DMS53 (cell line): ENCODE measurements at regions not wholly inside any gene's neighbourhood (a gene's known extent, or its start where the extent isn't known, plus 50 kb on each side); places are given as distances from the start of the nearest gene placed in this dataset.

Experiments
- DNase-seq: peaks from one replicate; lab custom pipeline; 2025; lab: John Stamatoyannopoulos, UW

DNA sequence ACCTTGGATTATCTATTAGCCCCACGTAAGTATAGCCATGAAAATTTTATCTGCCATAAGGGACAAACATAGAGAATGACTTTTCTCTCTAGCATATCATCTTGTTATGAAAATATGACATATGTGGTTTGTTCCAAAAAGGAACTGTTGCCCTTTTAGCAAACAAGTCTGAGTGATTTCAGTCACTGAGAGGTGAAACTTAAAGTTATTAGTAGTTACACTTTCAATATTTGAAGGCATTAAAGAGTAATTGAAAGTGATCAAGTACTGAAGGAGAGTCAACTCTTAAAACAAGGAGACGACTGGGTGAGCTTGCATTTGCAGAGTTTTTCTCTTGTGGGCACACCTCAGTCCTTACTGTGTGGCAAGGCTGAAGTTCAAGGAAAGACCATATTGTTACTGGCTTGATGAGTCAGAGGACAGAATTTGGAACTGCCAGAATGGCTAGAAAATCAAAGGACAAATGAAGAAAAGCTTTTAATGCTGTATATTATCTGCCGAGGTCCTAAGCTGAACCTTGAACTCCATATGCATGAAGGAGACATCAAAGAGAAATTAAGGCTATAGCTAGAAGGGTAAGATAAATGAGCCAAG, 205.1 kb upstream of the EMCN start:
- DNase-seq, result no peak

GRCh38 chr4:100722133-100722532, 204.3 kb upstream of the EMCN start:
- no peak for DNase-seq

- no peak for DNase-seq
Measured at GRCh38 chr4:100721490-100721889, 203.7 kb upstream of the EMCN start.

- no peak for DNase-seq
Measured at GRCh38 chr4:100721077-100721476, 203.3 kb upstream of the EMCN start.

DNA sequence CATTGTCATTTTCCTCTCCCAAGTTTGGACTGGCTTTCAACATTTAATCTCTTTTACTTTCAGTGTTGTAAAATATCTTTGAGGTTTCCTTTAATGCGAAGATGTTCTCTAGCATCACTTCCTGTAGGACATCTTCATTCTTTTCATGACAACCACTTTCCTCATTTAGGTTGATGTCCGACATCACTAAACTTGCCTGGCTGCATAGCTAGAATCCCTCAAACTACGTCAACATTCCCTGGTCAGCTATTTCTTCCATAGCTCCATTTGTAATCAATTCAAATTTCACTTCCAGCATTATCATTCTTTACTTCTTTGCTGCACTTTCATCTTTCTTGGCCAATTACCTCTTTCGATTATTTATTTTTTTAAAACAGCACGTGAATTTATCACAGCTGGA, 198.6 kb upstream of the EMCN start:
- no peak for DNase-seq

GRCh38 chr4:100708776-100709175, 191.0 kb upstream of the EMCN start:
- DNase-seq, result no peak

DNA sequence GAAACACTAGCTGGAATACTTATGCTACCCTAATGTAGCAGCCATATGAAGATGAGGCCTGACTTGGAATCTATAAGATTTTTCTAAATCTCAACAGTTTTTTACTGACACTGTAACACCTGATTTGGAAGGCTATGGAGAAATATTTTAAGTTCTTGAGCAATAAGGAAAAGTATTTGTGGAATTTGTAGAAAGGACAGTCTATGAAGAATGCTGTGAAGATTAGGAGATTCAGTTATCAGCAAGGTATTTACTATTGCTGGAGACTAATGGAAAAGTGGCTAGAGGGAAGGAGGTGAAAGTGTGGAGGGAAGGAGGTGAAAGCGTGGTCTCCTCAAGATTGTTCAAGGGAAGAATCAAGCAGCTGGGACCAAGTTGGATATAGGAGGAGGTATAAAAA, 190.0 kb upstream of the EMCN start:
- DNase-seq, result no peak

DNA sequence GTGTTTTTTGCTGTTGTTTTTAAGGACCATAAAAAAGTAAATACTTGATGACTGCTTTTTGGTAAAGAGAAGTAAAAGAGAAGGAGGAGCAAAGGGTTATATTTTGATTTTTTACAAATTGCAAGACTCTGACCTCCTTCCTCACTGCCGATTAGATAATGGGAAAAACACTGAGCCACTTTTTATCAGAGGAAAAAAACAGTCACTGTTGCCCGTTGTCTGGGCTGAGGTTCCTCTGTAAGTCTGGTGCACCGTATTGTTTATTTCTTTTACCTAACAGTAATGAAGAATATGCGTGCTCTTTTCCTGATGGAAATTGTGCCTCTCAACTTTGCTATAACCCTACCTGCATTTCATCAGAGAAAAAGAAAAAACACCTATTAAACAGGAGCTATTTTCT, 178.7 kb upstream of the EMCN start:
- DNase-seq, result no peak

DNA sequence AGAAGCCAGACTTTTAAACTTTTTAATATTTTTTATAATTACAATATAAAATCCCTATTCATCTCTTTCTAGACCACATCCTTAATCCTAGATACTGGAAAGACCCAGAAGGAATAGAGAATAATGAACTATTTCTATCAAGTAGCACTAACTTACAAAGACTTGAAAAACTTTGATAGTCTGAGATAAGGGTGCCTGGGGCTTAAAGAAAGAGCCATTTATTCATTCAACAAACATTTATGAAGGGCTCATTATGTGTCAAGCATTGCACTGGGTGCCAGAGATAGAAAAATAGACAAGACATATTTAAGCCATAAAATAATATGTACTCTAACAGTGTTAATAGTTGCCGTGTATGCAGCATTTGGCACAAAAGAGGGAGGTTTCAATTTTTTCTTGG, 178.0 kb upstream of the EMCN start:
- no peak for DNase-seq

- no peak for DNase-seq
Measured at GRCh38 chr4:100695039-100695654, 177.3 kb upstream of the EMCN start.

DNA sequence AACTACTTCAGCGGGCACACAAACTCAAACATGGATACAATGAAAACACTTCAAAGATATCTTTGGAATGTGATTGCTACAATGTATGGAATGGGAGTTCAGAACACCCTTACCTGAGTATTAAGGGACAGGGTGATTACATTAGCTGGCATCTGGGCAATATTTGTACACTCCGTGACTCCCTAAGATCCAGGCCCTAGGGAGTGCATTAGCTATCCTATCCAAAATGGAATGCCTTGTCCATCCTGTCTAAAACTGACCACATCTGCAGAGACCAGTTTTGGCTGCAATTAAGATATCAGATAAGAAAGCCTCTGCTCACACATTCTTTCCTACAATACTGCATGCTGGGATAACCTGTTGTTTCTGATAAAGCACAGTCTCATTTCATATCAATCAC, 176.6 kb upstream of the EMCN start:
- no peak for DNase-seq

DNA sequence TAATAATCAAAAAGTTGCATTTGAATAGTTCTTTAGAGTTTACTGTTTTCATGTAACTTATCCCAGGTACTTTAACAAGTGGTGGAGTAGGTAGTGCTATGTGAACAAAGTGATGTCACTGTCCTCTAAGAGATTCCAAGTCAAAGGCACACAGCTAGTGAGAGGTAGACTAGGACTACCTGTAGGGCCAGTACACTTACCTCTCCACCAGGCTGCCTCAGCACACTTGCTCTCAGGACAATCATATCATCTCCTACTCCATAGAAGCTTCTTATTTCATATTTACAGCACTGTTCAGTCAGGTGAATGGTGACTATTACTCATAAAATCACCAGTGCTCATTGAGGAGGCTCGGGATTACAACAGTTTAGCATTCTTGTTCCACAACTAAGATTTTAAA, 173.0 kb upstream of the EMCN start:
- DNase-seq, result peak; percentile 37

DNA sequence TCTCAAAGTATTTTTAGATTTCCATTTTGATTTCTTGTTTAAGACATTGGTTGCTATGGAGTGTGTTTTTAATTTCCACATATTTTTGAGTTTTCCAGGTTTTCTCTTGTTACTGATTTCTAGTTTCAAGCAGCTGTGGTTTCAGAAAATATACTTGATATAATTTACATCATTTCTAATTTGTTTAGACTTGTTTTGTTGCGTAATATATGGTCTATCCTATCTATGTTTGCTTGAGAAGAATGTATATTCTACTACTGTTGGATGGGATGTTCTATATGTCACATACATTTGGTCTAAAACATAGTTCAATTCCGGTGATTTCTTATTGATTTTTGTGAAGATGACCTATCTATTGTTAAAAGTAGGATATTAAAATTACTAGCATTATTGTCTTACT, 170.5 kb upstream of the EMCN start:
- DNase-seq, result no peak

GRCh38 chr4:100682477-100683218, 164.8 kb upstream of the EMCN start:
- DNase-seq, result no peak

DNA sequence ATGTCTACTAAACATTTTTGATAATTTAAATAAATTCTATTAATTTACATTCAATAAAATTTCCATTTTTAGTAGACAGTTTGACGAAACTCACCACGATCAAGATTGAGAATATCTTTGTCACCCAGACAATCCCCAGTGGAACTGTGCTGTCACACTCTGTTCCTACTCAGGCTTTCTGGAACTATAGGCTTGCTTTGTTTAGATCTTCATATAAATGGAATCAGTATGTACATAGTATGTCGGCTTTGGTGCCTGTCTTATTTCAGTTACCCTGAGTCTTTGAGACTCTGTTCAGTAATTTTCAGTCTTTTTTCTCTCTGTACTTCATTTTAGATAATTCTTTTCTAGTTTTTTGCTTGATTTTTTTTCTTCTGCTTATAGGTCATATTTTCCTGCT, 163.5 kb upstream of the EMCN start:
- DNase-seq, result no peak

DNA sequence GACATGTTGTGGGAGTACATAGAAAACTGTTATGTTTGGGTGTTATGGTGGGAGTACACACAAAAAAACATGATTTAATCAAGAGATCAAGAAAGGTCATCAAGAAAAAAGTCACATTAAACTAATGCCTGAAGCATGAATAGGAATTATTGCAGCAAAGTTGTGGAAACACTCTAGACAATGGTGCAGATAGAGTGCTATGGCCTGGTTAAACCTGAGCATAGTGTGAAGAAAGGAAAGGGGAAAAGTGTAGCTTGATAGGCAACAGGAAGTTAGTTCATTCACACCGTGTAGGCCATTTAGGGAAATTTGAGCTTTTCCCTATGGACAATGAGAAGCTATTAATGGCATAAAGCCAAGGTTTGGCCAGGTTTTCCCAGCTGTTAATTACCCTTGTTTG, 162.1 kb upstream of the EMCN start:
- DNase-seq, result peak; percentile 2

GRCh38 chr4:100674976-100675375, 157.2 kb upstream of the EMCN start:
- DNase-seq, result no peak

DNA sequence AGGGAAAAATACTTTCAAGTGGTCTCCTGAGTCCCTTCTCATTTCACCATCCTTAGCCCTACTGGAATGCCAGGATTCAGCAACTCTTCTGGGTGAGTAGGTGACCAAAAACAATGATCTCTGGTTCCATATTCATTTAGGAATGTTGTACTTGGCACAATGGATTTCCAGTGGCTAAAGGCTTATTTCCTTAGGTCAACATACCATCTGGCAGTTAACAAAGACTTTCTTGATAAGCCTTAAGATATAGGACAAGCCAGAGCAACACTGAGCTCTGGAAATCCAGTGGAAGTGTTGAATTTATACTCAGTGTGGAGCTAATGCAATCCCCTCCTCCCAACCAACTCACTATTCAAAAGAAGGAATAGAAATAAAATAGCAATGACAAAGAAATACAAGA, 139.4 kb upstream of the EMCN start:
- DNase-seq, result no peak

DNA sequence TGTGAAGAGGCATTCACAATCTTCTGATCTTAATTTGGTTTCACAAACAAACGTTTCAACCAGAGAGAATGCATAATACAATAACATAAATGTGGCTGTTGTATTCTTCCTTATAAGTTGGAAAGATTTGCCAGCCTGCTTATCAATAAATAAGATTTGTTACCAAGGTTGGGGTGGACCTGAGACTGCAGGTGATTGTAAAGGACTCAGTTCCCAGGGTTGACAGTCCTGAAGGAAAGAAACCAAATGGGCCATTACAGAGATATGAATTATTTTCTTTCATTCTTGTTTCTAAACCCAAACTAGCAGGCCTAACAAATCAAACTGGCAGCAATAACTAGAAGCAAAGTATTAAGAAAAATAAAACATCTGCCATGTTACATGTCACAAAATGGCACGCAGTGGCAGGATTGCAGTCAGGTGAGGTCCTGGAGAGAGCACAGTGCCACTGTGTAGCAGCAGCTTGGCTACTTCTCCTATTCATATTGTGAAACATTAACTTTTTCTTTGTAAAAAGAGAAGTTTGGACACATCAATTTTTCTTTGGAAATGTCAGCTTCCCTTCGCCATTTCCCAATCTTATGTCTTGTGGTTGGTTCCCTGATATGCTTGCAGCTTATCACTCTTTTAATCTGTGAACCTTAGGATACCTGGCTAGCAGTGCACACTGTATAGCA, 133.8 kb upstream of the EMCN start:
- DNase-seq, result no peak

GRCh38 chr4:100649417-100649816, 131.6 kb upstream of the EMCN start:
- no peak for DNase-seq

GRCh38 chr4:100644150-100644549, 126.3 kb upstream of the EMCN start:
- no peak for DNase-seq

DNA sequence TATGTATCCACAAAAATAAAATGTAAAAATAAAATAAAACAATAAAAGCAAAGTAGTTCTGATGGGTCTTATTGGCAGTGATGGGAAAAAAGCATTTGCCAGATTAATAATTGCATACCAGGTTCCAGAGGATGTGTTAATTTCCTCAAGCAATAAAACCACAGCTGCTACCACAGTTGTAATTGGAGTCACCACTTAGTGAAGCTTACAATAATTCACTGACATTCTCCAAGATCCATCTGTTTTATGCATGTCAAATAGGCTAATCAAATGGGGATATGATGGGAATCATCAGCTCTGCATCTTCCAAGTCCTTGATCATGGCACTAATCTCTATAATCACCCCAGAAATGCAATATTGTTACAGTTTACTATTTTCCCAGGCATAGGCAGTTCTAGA, 123.5 kb upstream of the EMCN start:
- DNase-seq, result no peak

GRCh38 chr4:100635899-100636298, 118.1 kb upstream of the EMCN start:
- DNase-seq, result peak; percentile 7
